Fibroblast of the aortic adventitia (primary cell): ENCODE measurements at regions not wholly inside any gene's neighbourhood (a gene's known extent, or its start where the extent isn't known, plus 50 kb on each side); places are given as distances from the start of the nearest gene placed in this dataset.
A peak's percentile ranks its signal among the peaks of the same experiment; 100 is the strongest.

Experiments used
- DNase-seq: peaks from one replicate; pipeline ENCODE4 v3.0.0-alpha.2; 2010; ENCODE audit warnings: low read depth
- H3K4me3 ChIP-seq: 2 replicates; pipeline ENCODE4 v1.5.1; 2011; ENCODE audit warnings: low read depth, mild to moderate bottlenecking, control low read depth, low read length, moderate library complexity
- TF ChIP-seq, protein P1 (sequence below): IDR thresholded peaks from 2 replicates; pipeline ENCODE4 v1.5.1; 2011; ENCODE audit warnings: mild to moderate bottlenecking, low read length, control low read depth, inconsistent platforms; ENCODE audit not compliant: insufficient read depth

- no peak overlapping the region for H3K4me3 ChIP-seq
- TF ChIP-seq, protein P1, sequence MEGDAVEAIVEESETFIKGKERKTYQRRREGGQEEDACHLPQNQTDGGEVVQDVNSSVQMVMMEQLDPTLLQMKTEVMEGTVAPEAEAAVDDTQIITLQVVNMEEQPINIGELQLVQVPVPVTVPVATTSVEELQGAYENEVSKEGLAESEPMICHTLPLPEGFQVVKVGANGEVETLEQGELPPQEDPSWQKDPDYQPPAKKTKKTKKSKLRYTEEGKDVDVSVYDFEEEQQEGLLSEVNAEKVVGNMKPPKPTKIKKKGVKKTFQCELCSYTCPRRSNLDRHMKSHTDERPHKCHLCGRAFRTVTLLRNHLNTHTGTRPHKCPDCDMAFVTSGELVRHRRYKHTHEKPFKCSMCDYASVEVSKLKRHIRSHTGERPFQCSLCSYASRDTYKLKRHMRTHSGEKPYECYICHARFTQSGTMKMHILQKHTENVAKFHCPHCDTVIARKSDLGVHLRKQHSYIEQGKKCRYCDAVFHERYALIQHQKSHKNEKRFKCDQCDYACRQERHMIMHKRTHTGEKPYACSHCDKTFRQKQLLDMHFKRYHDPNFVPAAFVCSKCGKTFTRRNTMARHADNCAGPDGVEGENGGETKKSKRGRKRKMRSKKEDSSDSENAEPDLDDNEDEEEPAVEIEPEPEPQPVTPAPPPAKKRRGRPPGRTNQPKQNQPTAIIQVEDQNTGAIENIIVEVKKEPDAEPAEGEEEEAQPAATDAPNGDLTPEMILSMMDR, result no peak
- DNase-seq, result peak; percentile 74
These were observed 109.9 kb downstream of the NUDT12 start for GRCh38 chr5:103452666-103453065.

DNA sequence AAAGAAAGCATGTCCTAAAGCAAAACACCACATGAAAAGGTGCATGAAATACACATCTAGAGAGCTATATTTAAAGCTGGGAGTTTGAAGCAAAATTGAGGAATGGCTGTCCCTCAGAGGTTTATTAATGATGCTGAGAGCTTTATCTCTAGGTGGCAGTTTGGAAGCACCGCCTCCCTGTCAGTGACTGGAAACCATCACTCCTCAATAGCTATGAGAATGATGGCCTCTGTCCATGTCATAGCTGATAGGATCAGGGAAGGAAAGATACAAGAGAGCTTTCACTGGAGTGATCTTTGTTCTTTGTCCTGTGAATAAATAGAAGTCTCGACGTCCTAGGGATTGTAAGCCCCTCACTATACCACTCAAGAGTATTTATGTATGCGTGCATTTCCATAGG is 110.5 kb downstream of the NUDT12 start:
- DNase-seq, result no peak

DNA sequence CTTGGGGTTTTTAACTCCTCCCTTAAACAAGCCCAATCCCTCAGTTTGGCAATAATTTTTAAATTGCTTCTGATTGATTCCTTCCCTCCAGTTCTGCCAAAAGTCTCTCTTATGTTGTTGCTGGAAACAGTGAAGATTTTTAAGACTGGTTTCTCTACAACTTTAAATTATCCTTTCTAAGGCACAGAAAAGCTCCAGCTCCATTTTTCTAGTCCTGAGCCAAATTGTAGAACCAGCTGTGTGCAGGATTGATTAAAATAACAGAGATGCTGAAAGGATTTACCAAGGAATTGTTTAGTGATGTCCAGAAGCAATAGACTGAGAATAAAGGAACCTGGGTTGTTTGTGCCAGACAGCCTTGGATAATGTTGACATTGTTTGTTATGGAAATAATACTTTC is 111.3 kb downstream of the NUDT12 start:
- no peak overlapping the region for H3K4me3 ChIP-seq
- no peak for DNase-seq
- TF ChIP-seq, protein P1, result no peak

More for the DNA sequence above, 110.5 kb downstream of the NUDT12 start:
- no peak overlapping the region for H3K4me3 ChIP-seq
- TF ChIP-seq, protein P1, result no peak

GRCh38 chr5:103450333-103451061 is 112.1 kb downstream of the NUDT12 start:
- TF ChIP-seq, protein P1, result no peak
- no peak overlapping the region for H3K4me3 ChIP-seq
- peak; percentile 79 for DNase-seq

DNA sequence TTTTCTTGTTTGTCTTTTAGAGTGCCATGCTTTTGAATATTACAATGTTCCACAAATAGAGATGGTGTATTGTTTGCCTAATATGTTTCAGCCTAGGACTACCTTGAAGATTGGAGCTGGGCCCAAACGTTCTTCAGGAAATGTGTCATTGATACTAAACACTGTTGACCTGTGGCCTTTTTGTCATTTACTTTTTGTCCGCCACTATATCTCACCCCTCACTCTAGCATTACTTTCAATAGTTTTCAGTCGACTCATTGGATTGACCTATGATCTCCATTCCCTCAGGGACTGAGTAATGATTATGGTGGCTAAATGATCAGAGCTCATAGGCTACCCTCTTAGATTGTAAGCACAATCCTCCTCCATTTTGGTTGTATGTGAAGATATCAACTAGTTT is 115.8 kb downstream of the NUDT12 start:
- no peak for DNase-seq
- H3K4me3 ChIP-seq, result no peak overlapping the region
- TF ChIP-seq, protein P1, result no peak

- TF ChIP-seq, protein P1, result no peak
- DNase-seq, result no peak
These were observed 117.1 kb downstream of the NUDT12 start for GRCh38 chr5:103445426-103446035.

More at GRCh38 chr5:103445426-103446035, 117.1 kb downstream of the NUDT12 start:
- no peak overlapping the region for H3K4me3 ChIP-seq
